Neural progenitor cell (in vitro differentiated cells): ENCODE measurements at regions not wholly inside any gene's neighbourhood (a gene's known extent, or its start where the extent isn't known, plus 50 kb on each side); places are given as distances from the start of the nearest gene placed in this dataset.

Experiments
- DNase-seq: peaks from one replicate; pipeline ENCODE4 v3.0.0-alpha.2; 2016; ENCODE audit warnings: low spot score
- H2AFZ ChIP-seq: fragments of 200-600 bp; sonication (generic); replicated peaks from 2 replicates; pipeline ENCODE4 v1.6.1; 2016; ENCODE audit warnings: antibody characterized with exemption
- H3F3A ChIP-seq: fragments of 200-600 bp; sonication (generic); 2 replicates; pipeline ENCODE4 v1.6.1; 2016; ENCODE audit warnings: antibody characterized with exemption, low read depth
- H3K27ac ChIP-seq: fragments of 200-600 bp; sonication (generic); 2 replicates; pipeline ENCODE4 v1.5.1; 2016; ENCODE audit warnings: mild to moderate bottlenecking
- H3K27me3 ChIP-seq: fragments of 200-600 bp; sonication (generic); 2 replicates; pipeline ENCODE4 v1.6.1; 2016; ENCODE audit warnings: mild to moderate bottlenecking, moderate library complexity
- H3K36me3 ChIP-seq: fragments of 200-600 bp; sonication (generic); 2 replicates; pipeline ENCODE4 v1.5.1; 2016
- H3K4me1 ChIP-seq: fragments of 200-600 bp; sonication (generic); 2 replicates; pipeline ENCODE4 v1.6.1; 2016; ENCODE audit warnings: mixed run types
- H3K4me2 ChIP-seq: fragments of 200-600 bp; sonication (generic); 2 replicates; pipeline ENCODE4 v1.6.1; 2016
- H3K4me3 ChIP-seq: fragments of 200-600 bp; sonication (generic); 2 replicates; pipeline ENCODE4 v1.5.1; 2016
- H3K79me2 ChIP-seq: fragments of 200-600 bp; sonication (generic); 2 replicates; pipeline ENCODE4 v1.6.1; 2016; ENCODE audit warnings: low read depth
- H3K9ac ChIP-seq: fragments of 200-600 bp; sonication (generic); 2 replicates; pipeline ENCODE4 v1.6.1; 2016
- H3K9me3 ChIP-seq: fragments of 200-600 bp; sonication (generic); 2 replicates; pipeline ENCODE4 v1.5.1; 2016; ENCODE audit warnings: low read depth
- H4K20me1 ChIP-seq: fragments of 200-600 bp; sonication (generic); 2 replicates; pipeline ENCODE4 v1.6.1; 2016; ENCODE audit warnings: low read depth
- H3K27ac Mint-ChIP-seq: 3 replicates; pipeline ENCODE4 v1.8.0; 2021; ENCODE audit warnings: mixed read lengths
- H3K27me3 Mint-ChIP-seq: 2 replicates; pipeline ENCODE4 v1.8.0; 2022; ENCODE audit warnings: low read depth, mild to moderate bottlenecking, inconsistent platforms, moderate library complexity, mixed read lengths; ENCODE audit not compliant: insufficient read depth
- H3K36me3 Mint-ChIP-seq: 3 replicates; pipeline ENCODE4 v1.8.0; 2021; ENCODE audit warnings: mixed read lengths
- H3K4me1 Mint-ChIP-seq: 3 replicates; pipeline ENCODE4 v1.8.0; 2021; ENCODE audit warnings: mixed read lengths
- H3K4me3 Mint-ChIP-seq: 3 replicates; pipeline ENCODE4 v1.8.0; 2021; ENCODE audit warnings: mild to moderate bottlenecking, moderate library complexity, mixed read lengths
- H3K9me3 Mint-ChIP-seq: 3 replicates; pipeline ENCODE4 v1.8.0; 2020; ENCODE audit warnings: mixed read lengths
- EZH2 ChIP-seq: fragments of 200-600 bp; sonication (generic); IDR thresholded peaks from 2 replicates; pipeline ENCODE4 v1.6.1; 2017; ENCODE audit warnings: antibody characterized with exemption, mild to moderate bottlenecking, moderate library complexity
- EZH2phosphoT487 ChIP-seq: fragments of 200-600 bp; sonication (generic); IDR thresholded peaks from 2 replicates; pipeline ENCODE4 v1.6.1; 2017; ENCODE audit warnings: antibody characterized with exemption
- TF ChIP-seq, protein P1 (sequence below): fragments of 200-600 bp; sonication (generic); IDR thresholded peaks from 2 replicates; pipeline ENCODE4 v1.5.1; 2017; ENCODE audit warnings: antibody characterized with exemption, mild to moderate bottlenecking

GRCh38 chr18:59839931-59840685, 59.7 kb upstream of the PMAIP1 start:
- H3K36me3 ChIP-seq = no peaks in the 10 kb centered on the region
- no peak overlapping the region for H3K4me3 ChIP-seq
- no peaks in the 10 kb centered on the region for H3K27me3 ChIP-seq
- no peak for TF ChIP-seq EZH2phosphoT487
- TF ChIP-seq, protein P1, sequence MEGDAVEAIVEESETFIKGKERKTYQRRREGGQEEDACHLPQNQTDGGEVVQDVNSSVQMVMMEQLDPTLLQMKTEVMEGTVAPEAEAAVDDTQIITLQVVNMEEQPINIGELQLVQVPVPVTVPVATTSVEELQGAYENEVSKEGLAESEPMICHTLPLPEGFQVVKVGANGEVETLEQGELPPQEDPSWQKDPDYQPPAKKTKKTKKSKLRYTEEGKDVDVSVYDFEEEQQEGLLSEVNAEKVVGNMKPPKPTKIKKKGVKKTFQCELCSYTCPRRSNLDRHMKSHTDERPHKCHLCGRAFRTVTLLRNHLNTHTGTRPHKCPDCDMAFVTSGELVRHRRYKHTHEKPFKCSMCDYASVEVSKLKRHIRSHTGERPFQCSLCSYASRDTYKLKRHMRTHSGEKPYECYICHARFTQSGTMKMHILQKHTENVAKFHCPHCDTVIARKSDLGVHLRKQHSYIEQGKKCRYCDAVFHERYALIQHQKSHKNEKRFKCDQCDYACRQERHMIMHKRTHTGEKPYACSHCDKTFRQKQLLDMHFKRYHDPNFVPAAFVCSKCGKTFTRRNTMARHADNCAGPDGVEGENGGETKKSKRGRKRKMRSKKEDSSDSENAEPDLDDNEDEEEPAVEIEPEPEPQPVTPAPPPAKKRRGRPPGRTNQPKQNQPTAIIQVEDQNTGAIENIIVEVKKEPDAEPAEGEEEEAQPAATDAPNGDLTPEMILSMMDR = no peak
- no peak for TF ChIP-seq EZH2
- DNase-seq = no peak
- H4K20me1 ChIP-seq = no peaks in the 10 kb centered on the region
- no peak overlapping the region for H3K4me3 Mint-ChIP-seq
- H3K27me3 Mint-ChIP-seq = no peaks in the 10 kb centered on the region
- no peak overlapping the region for H3K27ac ChIP-seq
- H3K4me1 Mint-ChIP-seq = peaks cover 6% of the 10 kb centered on the region
- H2AFZ ChIP-seq = no peak overlapping the region
- H3K79me2 ChIP-seq = no peaks in the 10 kb centered on the region
- no peaks in the 10 kb centered on the region for H3K9me3 Mint-ChIP-seq
- no peak overlapping the region for H3K4me2 ChIP-seq
- no peaks in the 10 kb centered on the region for H3K36me3 Mint-ChIP-seq
- H3K27ac Mint-ChIP-seq = no peak overlapping the region
- H3K4me1 ChIP-seq = peaks cover 10% of the 10 kb centered on the region
- no peak overlapping the region for H3K9ac ChIP-seq
- peaks cover 9% of the 10 kb centered on the region for H3F3A ChIP-seq
- H3K9me3 ChIP-seq = no peaks in the 10 kb centered on the region

DNA sequence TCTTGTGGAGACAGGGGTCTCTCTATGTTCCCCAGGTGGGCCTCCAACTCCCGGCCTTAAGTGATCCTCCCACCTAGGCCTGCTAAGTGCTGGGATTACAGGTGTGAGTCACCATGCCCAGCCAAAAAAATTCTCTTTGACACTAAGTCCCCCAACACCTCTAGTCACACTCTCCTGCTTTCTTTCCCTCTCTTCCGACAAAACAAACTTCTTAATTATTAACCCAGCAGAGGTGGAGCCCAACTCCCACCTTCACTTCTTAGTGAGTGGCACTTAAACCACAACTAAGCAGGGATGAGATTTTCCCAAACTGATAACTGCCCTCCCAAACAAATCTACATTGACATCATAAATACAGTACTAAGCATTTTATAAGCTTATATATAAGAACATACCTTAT, 60.5 kb upstream of the PMAIP1 start:
- no peak for DNase-seq
- Histone ChIP-seq H3K36me3 (no peaks in the 10 kb centered on the region), H4K20me1 (no peaks in the 10 kb centered on the region), H3K27ac (no peak overlapping the region), H3K4me2 (no peak overlapping the region), H3K9ac (no peak overlapping the region), H3K27me3 (no peaks in the 10 kb centered on the region), H3K9me3 (no peaks in the 10 kb centered on the region), H2AFZ (no peak overlapping the region), H3F3A (peaks cover 9% of the 10 kb centered on the region), H3K4me3 (no peak overlapping the region), H3K4me1 (peaks cover 19% of the 10 kb centered on the region), H3K79me2 (no peaks in the 10 kb centered on the region)
- TF ChIP-seq, protein P1 = no peak
- no peak for TF ChIP-seq EZH2phosphoT487
- TF ChIP-seq EZH2 = no peak
- H3K4me3 Mint-ChIP-seq = no peak overlapping the region
- no peak overlapping the region for H3K27ac Mint-ChIP-seq
- no peaks in the 10 kb centered on the region for H3K36me3 Mint-ChIP-seq
- H3K27me3 Mint-ChIP-seq = no peaks in the 10 kb centered on the region
- H3K4me1 Mint-ChIP-seq = peaks cover 6% of the 10 kb centered on the region
- no peaks in the 10 kb centered on the region for H3K9me3 Mint-ChIP-seq

GRCh38 chr18:59837586-59837985, 62.2 kb upstream of the PMAIP1 start:
- peaks cover 9% of the 10 kb centered on the region for H3F3A ChIP-seq

More at GRCh38 chr18:59837586-59837985, 62.2 kb upstream of the PMAIP1 start:
- TF ChIP-seq, protein P1 = peak; percentile 94
- TF ChIP-seq EZH2phosphoT487 = no peak
- Histone ChIP-seq H4K20me1 (no peaks in the 10 kb centered on the region), H3K27me3 (no peaks in the 10 kb centered on the region), H3K9ac (no peak overlapping the region), H3K4me3 (no peak overlapping the region), H3K4me2 (no peak overlapping the region), H3K27ac (no peak overlapping the region), H3K9me3 (no peaks in the 10 kb centered on the region), H3K79me2 (no peaks in the 10 kb centered on the region), H3K36me3 (no peaks in the 10 kb centered on the region), H3K4me1 (peaks cover 24% of the 10 kb centered on the region), H2AFZ (no peak overlapping the region)
- Mint-ChIP-seq H3K4me1 (peaks cover 6% of the 10 kb centered on the region), H3K27ac (no peak overlapping the region), H3K9me3 (no peaks in the 10 kb centered on the region), H3K4me3 (no peak overlapping the region), H3K27me3 (no peaks in the 10 kb centered on the region), H3K36me3 (no peaks in the 10 kb centered on the region)
- peak; percentile 71 for DNase-seq
